Thymus (tissue), 11 donors: ENCODE measurements at regions not wholly inside any gene's neighbourhood (a gene's known extent, or its start where the extent isn't known, plus 50 kb on each side); places are given as distances from the start of the nearest gene placed in this dataset.
"Not testable (repeated sequence)": the region's sequence is repeated elsewhere in the genome, so short reads cannot be mapped to it uniquely, and the experiment has no call there.

Experiments
- DNase-seq, 9 donors: peaks; one replicate each; pipeline ENCODE4 v3.0.0-alpha.2; 2013; ENCODE audit warnings: low spot score in 9 of 9, low read depth in 6 of 9, missing footprints in 1 of 9
- H3K27ac ChIP-seq, 2 donors: one replicate each; pipeline ENCODE4 v1.5.1; 2013; ENCODE audit warnings: control low read depth in 1 of 2, low read depth in 1 of 2, low read length in 1 of 2, mild to moderate bottlenecking in 1 of 2, moderate library complexity in 1 of 2
- H3K27me3 ChIP-seq, 2 donors: one replicate each; pipeline ENCODE4 v1.5.1; 2013; ENCODE audit warnings: low read length in 1 of 2; ENCODE audit not compliant: control insufficient read depth in 2 of 2, insufficient read depth in 1 of 2
- H3K36me3 ChIP-seq, 2 donors: one replicate each; pipeline ENCODE4 v1.5.1; 2013; ENCODE audit warnings: low read length in 1 of 2, mild to moderate bottlenecking in 1 of 2, moderate library complexity in 1 of 2; ENCODE audit not compliant: control insufficient read depth in 2 of 2, insufficient read depth in 2 of 2
- H3K4me1 ChIP-seq, 2 donors: one replicate each; pipeline ENCODE4 v1.5.1; 2013; ENCODE audit warnings: low read length in 2 of 2; ENCODE audit not compliant: control insufficient read depth in 2 of 2, insufficient read depth in 2 of 2
- H3K4me3 ChIP-seq, 2 donors: one replicate each; pipeline ENCODE4 v1.5.1; 2013; ENCODE audit warnings: low read length in 2 of 2, control low read depth in 1 of 2, mild to moderate bottlenecking in 1 of 2
- H3K9me3 ChIP-seq, 2 donors: one replicate each; pipeline ENCODE4 v1.5.1; 2013; ENCODE audit warnings: low read length in 1 of 2, mild to moderate bottlenecking in 1 of 2; ENCODE audit not compliant: control insufficient read depth in 2 of 2, insufficient read depth in 1 of 2
- WGBS: extraction: QIAGEN DNeasy Blood & Tissue Kit; methylation state at CpG from one replicate; pipeline ENCODE4 v1.1.7; 2013; 5-methylcytosine and 5-hydroxymethylcytosine counted together
- donor health status: healthy.

GRCh38 chr15:95760508-95760907, 570.0 kb upstream of the NR2F2 start:
- Histone ChIP-seq H3K4me3 (no peak overlapping the region), H3K9me3 (no peaks in the 10 kb centered on the region), H3K27ac (no peak overlapping the region), H3K27me3 (no peaks in the 10 kb centered on the region), H3K4me1 (no peaks in the 10 kb centered on the region), H3K36me3 (no peaks in the 10 kb centered on the region)
- WGBS, result 43% methylated on average over 5 of the region's 5 CpGs
- no peak for DNase-seq

GRCh38 chr15:95761501-95762165, 568.9 kb upstream of the NR2F2 start:
- Histone ChIP-seq H3K9me3 (no peaks in the 10 kb centered on the region), H3K36me3 (no peaks in the 10 kb centered on the region), H3K27me3 (no peaks in the 10 kb centered on the region), H3K27ac (no peak overlapping the region), H3K4me1 (no peaks in the 10 kb centered on the region), H3K4me3 (no peak overlapping the region)
- 73% methylated on average over 9 of the region's 9 CpGs for WGBS
- DNase-seq, result no peak

- 96% methylated on average over 4 of the region's 4 CpGs for WGBS
- DNase-seq, result no peak
- Histone ChIP-seq H3K9me3 (no peaks in the 10 kb centered on the region), H3K4me1 (no peaks in the 10 kb centered on the region), H3K27me3 (no peaks in the 10 kb centered on the region), H3K4me3 (no peak overlapping the region), H3K27ac (no peak overlapping the region), H3K36me3 (no peaks in the 10 kb centered on the region)
Measured at GRCh38 chr15:95763426-95763825, 567.1 kb upstream of the NR2F2 start.

DNA sequence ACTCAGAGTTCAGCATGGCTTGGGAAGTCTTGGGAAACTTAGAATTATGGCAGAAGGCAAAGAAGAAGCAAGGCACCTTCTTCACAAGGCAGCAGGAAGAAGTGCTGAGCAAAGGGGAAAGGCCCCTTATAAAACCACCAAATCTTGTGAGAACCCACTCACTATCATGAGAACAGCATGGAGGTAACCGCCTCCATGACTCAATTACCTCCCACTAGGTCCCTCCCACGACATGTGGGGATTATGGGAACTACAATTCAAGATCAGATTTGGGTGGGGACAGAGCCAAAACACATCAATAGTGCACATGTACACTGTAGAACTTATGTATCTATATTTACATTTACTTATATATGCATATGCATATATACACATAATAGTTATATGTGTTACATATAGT, 565.3 kb upstream of the NR2F2 start:
- H3K27ac ChIP-seq, result no peak overlapping the region
- DNase-seq, result no peak
- H3K4me1 ChIP-seq, result no peaks in the 10 kb centered on the region
- H3K27me3 ChIP-seq, result no peaks in the 10 kb centered on the region
- H3K9me3 ChIP-seq, result no peaks in the 10 kb centered on the region
- H3K36me3 ChIP-seq, result no peaks in the 10 kb centered on the region
- H3K4me3 ChIP-seq, result no peak overlapping the region
- 80% methylated on average over 2 of the region's 2 CpGs for WGBS

DNA sequence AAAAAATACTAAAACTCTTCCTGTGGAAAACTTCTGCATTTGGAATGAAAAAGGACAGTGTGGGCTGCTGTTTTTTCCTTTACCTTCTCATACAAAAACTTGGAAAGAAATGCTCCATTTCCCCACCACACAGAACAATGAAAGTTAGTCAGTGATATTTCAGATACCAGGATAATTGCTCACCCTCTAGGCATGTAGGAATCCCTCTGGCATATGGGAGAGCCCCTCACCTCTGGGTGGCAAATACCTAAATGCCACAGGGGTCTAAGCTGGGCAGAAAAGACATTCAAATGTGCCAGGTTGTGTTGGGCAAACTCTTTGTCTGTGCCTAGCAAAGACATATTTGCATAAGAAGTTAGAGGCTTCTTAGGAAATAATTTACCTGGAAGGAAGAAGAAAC, 560.3 kb upstream of the NR2F2 start:
- H3K4me1 ChIP-seq, result no peaks in the 10 kb centered on the region
- H3K27ac ChIP-seq, result no peak overlapping the region
- H3K36me3 ChIP-seq, result no peaks in the 10 kb centered on the region
- H3K9me3 ChIP-seq, result no peaks in the 10 kb centered on the region
- DNase-seq, result no peak
- no peak overlapping the region for H3K4me3 ChIP-seq
- H3K27me3 ChIP-seq, result no peaks in the 10 kb centered on the region

DNA sequence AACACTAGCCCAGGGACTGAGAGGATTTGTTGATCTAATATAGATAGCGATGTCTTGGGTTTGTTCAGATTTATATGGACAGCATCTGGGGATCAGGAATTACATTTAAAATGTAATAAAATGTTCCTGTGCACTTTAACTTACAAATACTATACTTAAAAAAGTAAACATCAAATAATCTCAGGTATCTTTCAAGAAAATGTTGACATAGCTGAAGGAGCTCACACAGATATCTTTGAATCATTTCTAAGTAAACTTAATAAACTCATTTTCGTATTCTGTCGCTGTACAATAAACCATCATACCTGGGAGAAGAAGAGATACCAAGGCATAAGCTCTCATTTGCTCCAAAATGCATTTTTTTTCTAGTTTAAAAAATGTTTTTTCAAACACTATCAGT, 557.5 kb upstream of the NR2F2 start:
- Histone ChIP-seq H3K27ac (no peak overlapping the region), H3K27me3 (no peaks in the 10 kb centered on the region), H3K4me3 (no peak overlapping the region), H3K9me3 (no peaks in the 10 kb centered on the region), H3K36me3 (no peaks in the 10 kb centered on the region), H3K4me1 (no peaks in the 10 kb centered on the region)
- WGBS, result 93% methylated on average over 3 of the region's 3 CpGs
- no peak for DNase-seq

DNA sequence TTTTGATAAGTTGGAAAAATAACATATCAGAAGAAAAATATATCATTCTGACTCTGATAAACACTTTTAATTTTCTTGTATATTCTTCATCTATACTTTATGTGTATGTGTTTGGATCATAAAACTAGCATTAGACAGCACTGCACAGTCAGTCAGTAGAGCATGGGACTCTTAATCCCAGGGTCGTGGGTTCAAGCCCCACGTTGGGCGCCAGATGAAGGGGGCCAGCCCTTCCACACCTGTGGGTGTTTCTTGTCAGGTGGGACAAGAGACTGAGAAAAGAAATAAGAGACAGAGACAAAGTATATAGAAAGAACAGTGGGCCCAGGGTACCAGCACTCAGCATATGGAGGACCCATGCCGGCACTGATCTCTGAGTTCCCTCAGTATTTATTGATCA, 546.0 kb upstream of the NR2F2 start:
- Histone ChIP-seq H3K27ac (no peak overlapping the region), H3K9me3 (peaks cover 2 to 11% of the 10 kb centered on the region in 2 donors), H3K4me3 (no peak overlapping the region), H3K27me3 (no peaks in the 10 kb centered on the region), H3K36me3 (no peaks in the 10 kb centered on the region), H3K4me1 (no peaks in the 10 kb centered on the region)
- DNase-seq, result no peak
- WGBS, result 95% methylated on average over 4 of the region's 4 CpGs

- not testable (repeated sequence) for H3K27me3 ChIP-seq, H3K4me1 ChIP-seq, H3K4me3 ChIP-seq, H3K27ac ChIP-seq, DNase-seq, H3K36me3 ChIP-seq
- H3K9me3 ChIP-seq, result peaks cover 2 to 11% of the 10 kb centered on the region in 2 donors
- 92% methylated on average over 2 of the region's 2 CpGs for WGBS
Measured at GRCh38 chr15:95785276-95785675, 545.2 kb upstream of the NR2F2 start.

DNA sequence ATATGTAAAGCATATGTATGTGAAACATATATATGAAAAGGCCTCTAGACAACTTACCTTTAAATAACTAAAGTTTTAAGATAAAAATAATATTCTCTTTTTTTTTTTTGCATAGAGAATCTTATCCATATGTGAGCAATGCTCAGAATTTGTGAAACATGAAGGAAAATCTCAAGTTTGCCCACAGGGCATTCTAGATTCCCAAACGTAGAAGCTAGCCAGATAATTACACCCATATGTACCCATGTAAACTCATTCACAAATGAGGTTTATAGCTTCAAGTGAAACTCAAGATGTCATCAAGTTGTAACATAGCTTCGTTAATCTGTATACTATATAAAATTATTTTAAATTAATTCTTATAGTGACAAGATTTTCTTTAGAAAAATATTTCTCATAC, 537.3 kb upstream of the NR2F2 start:
- 87% methylated on average over 2 of the region's 2 CpGs for WGBS
- no peak overlapping the region for H3K27ac ChIP-seq
- no peak for DNase-seq
- peaks cover 0 to 2% of the 10 kb centered on the region in 2 donors for H3K27me3 ChIP-seq
- H3K9me3 ChIP-seq, result no peaks in the 10 kb centered on the region
- no peaks in the 10 kb centered on the region for H3K4me1 ChIP-seq
- no peak overlapping the region for H3K4me3 ChIP-seq
- no peaks in the 10 kb centered on the region for H3K36me3 ChIP-seq

- H3K36me3 ChIP-seq, result no peaks in the 10 kb centered on the region
- DNase-seq, result no peak
- H3K4me3 ChIP-seq, result no peak overlapping the region
- 95% methylated on average over 1 of the region's 1 CpG for WGBS
- H3K9me3 ChIP-seq, result no peaks in the 10 kb centered on the region
- no peaks in the 10 kb centered on the region for H3K27me3 ChIP-seq
- H3K4me1 ChIP-seq, result no peaks in the 10 kb centered on the region
- no peak overlapping the region for H3K27ac ChIP-seq
Measured at GRCh38 chr15:95795386-95795785, 535.1 kb upstream of the NR2F2 start.
